ENCODE measurements at regions not wholly inside any gene's neighbourhood (a gene's known extent, or its start where the extent isn't known, plus 50 kb on each side); places are given as distances from the start of the nearest gene placed in this dataset.

DNA sequence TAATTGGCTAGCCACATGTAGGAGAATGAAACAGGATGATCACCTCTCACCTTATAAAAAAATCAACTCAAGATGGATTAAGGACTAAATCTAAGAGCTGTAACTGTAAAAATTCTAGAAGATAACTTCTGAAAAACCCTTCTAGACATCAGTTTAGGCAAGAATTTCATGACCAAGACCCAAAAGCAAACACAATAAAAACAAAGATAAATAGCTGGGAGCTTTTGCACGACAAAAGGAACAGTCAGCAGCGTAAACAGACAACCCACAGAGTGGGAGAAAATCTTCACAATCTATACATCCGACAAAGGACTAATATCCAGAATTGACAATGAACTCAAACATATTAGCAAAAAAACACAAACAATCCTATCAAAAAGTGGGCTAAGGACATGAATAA, 316.3 kb downstream of the METTL4 start:
- DNase-seq (ENCODE audit: extremely low read depth, low read depth, low spot score), result no peak

DNA sequence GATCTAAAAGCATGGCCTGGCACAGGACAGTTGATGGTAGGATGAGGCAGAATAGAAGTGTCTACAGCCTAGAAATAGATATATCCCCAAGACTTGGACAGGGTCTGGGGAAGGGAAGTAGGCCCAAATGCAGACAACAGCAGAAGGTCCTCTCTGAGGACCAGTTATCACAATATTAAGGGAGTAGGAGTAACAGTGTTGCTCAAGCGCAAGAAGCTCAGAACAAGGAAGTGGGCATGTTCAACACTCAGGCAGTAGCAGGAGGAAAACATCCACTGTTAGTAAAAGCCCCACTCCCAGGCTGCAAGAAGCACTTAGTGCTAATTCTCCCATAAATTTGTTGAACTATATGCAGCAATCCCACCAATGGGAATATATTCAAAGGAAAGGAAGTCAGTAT, 314.7 kb downstream of the METTL4 start:
- no peak for DNase-seq (ENCODE audit: extremely low read depth, low read depth, low spot score)

DNA sequence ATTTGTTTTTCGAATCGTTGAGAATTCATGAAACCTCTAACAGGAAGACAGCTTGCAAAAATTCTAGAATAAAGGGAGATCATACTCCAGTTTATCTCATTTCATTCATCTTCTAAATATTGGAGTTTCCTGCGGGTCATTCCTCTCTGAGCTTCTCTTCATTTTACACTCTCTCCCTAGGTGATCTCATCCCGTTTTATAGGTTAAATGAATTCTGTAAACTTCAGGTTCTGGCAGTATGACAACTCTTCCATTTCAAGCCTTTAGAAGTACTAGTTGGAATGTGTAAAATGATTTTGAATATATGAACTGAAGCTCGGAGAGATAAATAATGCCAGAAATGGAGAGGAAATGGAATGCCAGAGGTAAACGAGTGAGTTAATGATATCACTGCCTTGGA, 312.4 kb downstream of the METTL4 start:
- DNase-seq (ENCODE audit: extremely low read depth, low read depth, low spot score), result no peak

DNA sequence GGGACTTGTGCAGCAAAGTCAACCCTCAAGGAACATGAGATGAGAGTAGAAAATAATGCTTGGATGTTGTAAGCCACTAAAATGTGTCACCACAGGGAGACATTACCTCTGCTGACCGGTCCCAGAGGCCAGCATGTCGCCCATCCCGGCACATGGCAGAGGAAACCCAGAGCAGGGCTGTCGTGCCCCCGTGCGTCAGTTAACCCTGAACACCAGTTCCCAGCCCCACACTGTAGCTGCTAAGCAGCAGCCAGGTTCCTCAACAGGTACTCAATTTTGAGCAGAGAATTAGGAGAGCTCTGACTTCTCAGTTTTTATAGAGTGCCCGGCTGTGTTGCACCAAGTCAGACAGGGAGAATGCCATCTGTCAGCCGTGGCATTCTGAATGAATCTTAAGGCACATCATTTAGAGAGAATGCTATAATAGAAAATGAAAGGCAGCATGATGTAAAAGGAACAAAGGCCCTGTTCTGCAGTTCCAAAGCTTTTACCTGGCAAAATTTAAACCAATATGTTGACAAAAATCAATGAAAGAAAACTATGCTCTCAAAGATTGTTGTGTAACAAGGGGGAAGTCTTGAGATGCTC, 307.9 kb downstream of the METTL4 start:
- no peak for DNase-seq (ENCODE audit: extremely low read depth, low read depth, low spot score)

DNA sequence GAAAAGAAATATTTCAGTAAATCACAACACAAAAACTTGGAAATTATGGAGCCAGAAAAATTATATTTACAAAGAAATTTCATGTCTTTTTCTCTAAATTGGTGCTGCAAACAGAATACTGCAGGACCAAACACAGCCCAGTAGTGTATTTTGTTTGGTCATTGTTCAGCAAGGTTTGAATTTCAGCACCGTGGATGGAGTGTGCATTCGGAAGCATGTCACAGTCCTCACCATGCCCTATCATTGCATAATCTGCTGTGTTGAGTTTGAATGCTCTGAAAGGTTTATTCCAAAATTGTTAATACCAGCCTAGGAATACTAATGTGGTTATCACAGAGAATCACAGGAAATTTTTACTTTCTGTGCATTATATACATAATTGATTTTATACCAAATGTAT, 296.7 kb downstream of the METTL4 start:
- DNase-seq (ENCODE audit: extremely low read depth, low read depth, low spot score), result no peak

DNA sequence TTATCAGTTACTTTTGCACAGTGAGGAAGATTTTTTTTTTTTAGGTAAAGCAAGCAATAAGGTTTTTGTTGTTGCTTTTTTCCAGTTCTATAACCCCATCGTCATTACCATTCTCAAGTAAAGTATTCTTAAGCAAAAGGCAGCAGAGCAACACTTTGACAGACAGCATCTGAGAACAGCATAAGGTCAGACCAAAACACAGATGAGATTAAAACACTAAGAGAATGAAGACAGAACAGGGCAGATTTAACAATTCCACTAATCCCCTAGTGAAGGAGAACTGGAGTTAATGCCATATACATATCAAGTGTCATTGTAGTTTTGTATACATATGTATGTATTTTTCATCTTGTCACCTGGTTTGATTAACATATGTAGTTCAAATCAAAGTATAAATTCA, 290.2 kb downstream of the METTL4 start:
- DNase-seq (ENCODE audit: extremely low read depth, low read depth, low spot score), result no peak

DNA sequence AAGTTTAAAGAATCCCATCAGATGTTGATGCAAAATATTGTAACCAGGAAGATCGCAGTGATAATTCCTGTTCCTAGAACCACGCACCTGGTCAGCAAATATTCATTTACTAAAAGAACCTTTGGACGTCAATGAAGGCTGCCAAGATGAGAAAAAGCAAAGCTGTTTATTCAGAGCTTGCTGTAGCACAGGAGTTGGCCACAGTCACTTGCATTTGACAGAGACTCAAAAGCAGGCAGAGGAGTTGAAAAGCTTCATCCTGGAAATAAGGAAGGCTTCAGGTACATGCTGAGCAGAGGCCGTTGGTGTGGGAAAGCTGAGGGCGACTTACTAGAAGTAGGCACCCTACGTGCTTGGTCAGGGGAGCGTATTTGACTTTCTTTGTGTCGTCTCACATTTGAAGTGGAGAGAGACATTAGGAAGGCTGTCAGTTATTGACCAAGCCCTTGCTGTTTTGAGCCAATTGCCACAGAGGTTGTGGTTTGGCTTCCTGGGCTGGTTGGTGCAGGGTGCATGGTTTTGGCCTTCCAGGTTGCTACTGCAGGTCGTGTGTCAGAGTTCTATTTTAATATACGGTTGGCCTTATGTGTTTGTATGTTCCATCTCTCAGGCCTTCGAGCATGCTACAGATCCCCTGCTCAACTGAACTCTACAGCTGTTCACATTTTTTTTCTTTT, 289.6 kb downstream of the METTL4 start:
- DNase-seq (ENCODE audit: extremely low read depth, low read depth, low spot score), result no peak

DNA sequence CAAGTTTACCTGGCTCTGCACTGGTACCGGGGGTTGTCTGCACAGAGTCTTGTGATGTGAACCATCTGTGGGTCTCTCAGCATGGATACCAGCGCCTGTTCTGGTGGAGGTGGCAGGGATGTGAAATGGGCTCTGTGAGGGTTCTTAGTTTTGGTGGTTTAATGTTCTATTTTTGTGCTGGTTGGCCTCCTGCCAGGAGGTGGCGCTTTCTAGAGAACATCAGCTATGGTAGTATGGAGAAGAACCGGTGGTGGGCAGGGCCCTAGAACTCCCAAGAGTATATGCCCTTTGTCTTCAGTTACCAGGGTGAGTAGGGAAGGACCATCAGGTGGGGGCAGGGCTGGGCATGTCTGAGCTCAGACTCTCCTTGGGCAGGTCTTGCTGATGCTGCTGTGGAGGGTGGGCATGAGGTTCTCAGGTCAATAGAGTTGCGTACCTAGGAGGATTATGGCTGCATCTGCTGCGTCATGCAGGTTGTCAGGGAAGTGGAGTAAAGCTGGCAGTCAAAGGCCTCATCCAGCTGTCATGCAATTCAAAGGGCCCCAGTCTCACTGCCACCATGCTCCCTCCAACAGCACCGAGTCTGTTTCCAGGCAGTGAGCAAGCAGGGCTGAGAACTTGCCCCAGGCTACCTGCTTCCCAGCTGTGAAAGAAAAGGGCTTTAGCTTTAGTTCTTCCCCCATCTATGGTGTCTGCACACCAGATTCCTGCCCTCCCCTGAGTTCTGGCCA, 278.0 kb downstream of the METTL4 start:
- no peak for DNase-seq (ENCODE audit: extremely low read depth, low read depth, low spot score)

DNA sequence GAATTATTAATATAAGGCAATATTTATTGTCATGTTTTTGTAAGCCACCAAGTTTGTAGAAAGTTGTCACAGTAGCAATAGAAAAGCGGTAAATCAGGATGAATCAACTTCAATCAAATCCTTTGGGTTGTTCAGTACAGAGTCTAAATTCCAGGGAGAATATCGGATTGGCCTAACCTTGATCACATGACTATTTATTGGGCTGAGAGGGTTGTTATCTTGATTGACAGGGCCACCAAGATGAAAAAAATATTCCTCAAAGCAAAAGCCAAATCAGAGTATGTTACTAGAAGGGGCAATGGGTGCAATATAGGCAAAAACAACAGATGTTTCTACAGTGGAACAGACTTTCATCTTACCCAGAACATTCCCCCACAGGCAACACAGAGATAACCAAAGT, 270.0 kb downstream of the METTL4 start:
- no peak for DNase-seq (ENCODE audit: extremely low read depth, low read depth, low spot score)

DNA sequence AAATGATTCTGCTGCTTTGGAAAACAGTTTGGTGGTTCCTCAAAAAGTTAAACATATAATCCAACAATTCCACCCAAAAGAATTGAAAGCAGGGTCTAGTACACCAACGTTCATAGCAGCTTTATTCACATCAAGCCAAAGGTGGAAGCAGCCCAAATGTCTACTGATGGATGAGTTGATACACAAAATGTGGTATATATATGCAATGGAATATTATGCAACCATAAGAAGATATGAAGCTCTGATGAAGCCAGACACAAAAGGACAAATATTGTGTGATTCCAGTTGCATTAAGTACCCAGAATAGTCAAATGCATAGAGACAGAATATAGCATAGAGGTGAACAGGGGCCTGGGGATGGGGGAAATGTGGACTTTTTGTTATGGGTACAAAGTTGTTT, 269.3 kb downstream of the METTL4 start:
- no peak for DNase-seq (ENCODE audit: extremely low read depth, low read depth, low spot score)

DNA sequence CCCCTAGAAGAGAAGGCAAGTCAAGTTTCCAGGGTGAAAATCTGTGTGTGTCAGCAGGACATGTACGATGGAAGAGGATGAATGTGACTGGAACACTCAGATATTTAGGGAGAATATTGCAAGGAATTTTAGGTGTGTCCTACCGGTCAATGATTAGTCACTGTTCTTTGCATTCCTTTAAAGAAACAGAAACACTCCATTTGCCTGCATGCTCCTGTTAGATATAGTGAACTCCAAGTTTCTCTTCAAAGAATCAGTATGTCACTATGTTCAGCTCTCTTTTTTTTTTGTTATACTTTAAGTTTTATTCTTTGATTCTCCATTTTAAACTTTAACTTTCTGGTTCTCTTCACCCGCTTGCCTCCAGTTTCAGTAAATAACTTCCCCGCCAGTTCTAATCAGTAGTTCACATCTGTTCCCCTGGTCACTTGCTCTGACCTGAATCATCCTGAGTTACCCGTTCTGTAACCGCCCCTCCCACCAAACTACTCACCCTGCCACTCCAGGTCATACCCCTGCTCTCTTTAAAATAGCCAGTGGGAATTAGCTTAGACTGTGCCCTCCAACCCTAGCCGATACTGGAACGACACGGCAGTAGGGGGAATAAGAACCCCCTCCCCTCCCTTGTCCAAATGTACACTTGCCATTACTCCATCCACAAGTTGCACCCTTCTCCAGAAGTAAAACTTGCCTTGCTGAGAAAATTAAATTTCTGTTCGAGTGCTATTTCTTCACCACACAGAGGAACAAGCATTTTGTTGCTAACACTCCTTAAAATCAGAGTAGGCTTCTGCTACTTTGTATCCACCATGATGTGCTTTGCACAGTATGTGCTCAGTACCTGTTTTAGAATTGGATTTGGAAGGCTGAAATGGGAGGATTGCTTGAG, 268.4 kb downstream of the METTL4 start:
- DNase-seq (ENCODE audit: extremely low read depth, low read depth, low spot score), result peak; percentile 9

DNA sequence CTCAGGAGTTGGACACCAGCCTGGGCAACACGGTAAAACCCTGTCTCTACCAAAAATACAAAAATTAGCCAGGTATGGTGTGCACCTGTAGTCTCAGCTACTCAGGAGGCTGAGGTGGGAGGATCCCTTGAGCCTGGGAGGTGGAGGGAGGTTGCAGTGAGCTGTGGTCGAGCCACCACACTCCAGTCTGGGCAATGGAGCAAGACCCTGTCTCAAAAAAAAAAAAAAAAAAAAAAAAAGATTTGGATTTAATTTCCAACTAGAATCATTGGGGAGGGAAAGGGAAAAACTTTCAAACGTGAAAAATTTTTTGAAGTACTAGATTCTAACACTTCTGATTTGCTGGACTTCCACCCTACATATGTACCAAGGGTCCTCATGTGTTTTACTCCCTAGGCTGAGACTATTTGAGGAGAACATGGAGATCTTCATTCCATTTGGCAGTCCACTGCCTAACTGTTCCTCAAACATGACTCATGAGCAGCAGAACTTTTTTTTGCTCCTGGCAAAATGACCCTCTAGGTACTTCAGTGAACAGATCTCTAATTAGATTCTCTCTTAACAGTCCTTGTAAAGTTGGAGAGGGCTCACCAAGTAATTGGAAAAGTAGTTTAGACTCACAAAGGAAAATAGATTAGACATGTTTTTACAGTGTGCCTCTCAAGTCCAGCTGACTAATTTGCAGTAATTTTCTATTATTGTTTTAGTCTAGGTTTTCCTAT, 267.6 kb downstream of the METTL4 start:
- peak; percentile 18 for DNase-seq (ENCODE audit: extremely low read depth, low read depth, low spot score)

DNA sequence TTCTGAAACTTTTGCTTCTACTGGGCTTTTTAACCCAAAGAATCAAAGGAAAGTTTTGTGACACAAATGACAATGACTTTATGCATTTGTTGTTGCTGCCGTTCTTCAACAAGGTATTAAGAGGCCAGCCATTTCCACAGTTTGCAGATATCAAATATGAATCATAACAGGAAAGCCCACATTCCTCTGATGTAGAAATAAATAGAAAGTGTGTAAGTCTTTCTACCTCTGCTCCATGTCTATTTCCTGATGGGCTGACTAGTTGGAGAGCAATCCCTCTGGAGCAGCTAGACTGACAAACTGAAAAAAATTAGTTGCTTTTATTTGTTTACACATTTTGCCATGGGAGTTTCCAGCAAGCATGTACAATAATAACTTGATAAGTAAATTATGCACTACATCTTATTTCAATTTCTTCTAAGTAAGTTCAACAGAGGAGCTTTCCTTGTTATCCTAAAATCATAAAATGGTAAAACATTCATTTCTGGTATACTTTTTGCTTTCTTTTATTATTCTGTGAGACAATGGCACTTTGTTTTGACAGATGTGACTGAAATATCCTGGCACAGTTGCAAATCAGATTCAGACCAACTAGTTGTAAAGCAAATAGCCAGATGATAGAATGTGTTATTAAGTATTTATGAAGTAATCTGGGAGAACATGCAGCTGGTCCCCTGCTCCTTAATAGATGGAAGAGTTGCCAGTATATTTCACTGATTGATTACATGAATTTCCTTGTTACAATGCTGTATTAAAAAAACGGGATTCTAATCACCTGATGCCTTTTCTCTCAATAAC, 266.7 kb downstream of the METTL4 start:
- DNase-seq (ENCODE audit: extremely low read depth, low read depth, low spot score), result peak; percentile 51

DNA sequence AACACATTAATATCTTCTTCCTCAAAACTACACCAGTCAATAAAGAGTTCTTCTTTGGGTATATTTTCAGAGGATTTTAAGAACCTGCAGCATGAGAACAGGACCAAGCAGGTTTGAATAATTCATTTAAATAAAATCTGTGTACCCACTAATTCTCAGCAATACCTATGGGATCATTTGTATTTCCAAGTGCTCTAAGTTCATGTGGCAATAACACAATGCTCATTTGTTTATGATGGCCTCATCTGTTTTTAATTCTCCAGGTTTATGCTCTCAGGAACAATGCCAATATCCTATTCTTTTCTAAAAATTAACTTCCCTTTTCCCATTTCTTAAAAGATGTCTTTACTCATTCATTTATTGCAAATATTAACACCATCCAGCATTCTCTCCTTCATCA, 264.7 kb downstream of the METTL4 start:
- no peak for DNase-seq (ENCODE audit: extremely low read depth, low read depth, low spot score)

DNA sequence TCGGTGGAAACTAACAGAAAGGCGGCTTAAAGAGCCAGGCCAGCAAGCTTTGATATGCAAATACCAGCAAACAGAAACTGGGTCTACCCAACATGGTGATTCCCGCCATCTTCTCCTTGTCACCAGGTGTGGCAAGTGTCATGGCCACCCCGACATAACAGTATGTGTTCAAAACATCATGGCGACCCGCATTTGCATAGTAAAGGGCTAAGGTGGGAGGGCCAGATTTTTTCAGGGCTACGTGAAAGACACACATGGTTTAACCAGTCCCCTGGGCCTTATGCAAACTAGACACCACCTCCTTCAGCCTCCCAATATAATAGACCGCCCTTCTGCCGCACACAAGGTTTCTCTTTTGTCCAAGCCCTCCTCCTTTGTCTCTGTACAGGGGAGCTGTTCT, 260.4 kb downstream of the METTL4 start:
- no peak for DNase-seq (ENCODE audit: extremely low read depth, low read depth, low spot score)

DNA sequence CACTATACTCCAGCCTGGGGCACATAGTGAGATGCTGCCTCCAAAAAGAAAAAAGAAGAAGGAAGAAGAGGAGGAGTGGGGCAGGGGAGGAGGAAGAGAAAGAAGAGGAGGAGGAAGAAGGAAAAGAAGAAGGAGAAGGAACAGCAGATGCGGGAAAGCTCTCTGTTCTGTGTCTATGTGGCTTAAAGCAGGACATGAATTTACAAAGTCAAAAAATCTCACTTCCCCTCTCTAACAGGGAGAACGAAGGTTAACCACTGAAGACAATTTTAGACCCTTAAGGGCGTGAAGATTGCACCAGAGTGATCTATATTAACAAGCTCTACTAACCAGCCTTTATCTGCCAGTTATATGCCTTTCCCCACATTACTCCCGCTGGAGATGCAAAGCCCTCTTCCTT, 258.9 kb downstream of the METTL4 start:
- no peak for DNase-seq (ENCODE audit: extremely low read depth, low read depth, low spot score)

DNA sequence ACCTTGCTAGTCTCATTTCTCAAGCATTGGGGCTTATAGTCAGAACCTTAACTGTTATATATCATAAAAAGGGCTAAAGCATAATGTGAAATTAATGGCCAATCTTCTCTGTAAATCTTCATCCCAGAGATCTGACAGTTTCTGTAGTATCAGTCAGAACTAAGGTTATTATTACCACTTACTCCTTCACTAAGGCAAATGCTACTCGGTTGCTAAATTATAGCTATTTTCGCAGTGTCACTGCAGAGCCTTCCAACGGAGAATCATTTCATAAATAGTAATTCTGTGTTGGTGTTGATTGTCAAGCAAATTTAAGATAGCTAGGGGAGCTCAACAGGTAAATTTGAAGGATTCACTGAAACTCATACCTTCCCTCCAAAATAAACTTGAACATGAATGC, 258.0 kb downstream of the METTL4 start:
- DNase-seq (ENCODE audit: extremely low read depth, low read depth, low spot score), result no peak

DNA sequence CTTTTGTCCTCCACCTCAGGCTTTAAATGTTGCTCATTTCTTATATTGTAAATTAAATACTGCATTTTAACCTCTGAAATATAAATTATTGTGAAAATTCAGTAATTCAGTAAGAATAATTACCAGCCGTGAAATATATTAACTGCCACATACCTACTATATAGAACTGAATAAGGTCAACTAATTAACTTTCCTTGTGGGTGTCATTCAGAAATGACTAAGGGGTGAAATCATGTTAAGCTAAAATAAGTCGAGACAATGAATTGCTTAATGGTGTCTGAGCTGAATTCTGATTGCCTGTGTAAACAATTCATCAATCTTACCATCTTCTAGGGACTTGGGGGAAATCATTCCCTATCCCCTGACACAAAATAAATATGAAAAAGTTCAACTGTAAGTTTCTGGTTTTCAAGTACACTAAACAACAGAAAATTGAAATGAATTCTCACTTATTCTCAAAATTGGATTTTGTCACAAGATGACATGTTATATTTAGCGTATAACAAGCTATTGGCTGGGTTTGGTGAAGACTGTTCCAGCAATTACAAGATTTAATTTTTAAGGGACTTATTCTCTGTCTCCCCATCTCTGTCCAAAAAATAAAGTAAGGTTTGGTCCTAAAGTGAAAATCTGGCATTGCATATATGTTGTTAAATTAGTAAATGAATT, 255.1 kb downstream of the METTL4 start:
- no peak for DNase-seq (ENCODE audit: extremely low read depth, low read depth, low spot score)
